HCT116 (cell line): ENCODE measurements at regions not wholly inside any gene's neighbourhood (a gene's known extent, or its start where the extent isn't known, plus 50 kb on each side); places are given as distances from the start of the nearest gene placed in this dataset.

Source experiments
- CTCF ChIP-seq, 3 experiments: fragments of 200-600 bp in 1 of 3; sonication (generic) in 1 of 3; IDR thresholded peaks in 2 of 3; conservative IDR thresholded peaks in 1 of 3; 2 replicates each; pipeline ENCODE4 v1.5.1; 2012 to 2017; ENCODE audit warnings: low read depth in 2 of 3, low read length in 2 of 3, antibody characterized with exemption in 1 of 3, borderline replicate concordance in 1 of 3, control low read depth in 1 of 3, mild to moderate bottlenecking in 1 of 3, mixed read lengths in 1 of 3, mixed run types in 1 of 3, moderate library complexity in 1 of 3; ENCODE audit not compliant: insufficient read depth in 1 of 3
- POLR2A ChIP-seq: IDR thresholded peaks from 2 replicates; pipeline ENCODE4 v1.7.0; 2011; ENCODE audit warnings: borderline replicate concordance; ENCODE audit not compliant: insufficient read depth, insufficient read length; ENCODE audit errors: extremely low read depth
- ZNF274 ChIP-seq: fragments of 200-500 bp; sonication (Bioruptor generic); IDR thresholded peaks from 2 replicates; pipeline ENCODE4 v1.6.1; 2014; ENCODE audit warnings: mild to moderate bottlenecking, low read depth, low read length, inconsistent platforms
- TF ChIP-seq, protein P1 (sequence below): IDR thresholded peaks from 2 replicates; pipeline ENCODE4 v1.6.1; 2012

DNA sequence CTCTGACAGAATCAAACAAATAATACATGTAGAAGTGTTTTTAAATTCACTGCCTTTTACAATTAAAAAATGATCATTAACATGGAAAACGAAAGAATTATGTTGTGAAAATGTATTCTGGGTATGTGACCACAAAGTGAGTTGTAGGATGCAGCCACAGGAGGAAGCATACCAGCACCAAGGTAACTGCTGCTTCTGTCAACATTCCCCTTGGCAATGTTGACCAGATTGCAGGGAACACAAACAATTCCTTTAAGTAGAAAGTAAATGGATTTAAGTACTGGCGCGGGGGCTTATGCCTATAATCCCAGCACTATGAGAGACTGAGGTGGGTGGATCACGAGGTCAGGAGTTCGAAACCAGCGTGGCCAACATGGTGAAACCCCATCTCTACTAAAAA is 1877.9 kb upstream of the PCDH7 start:
- TF ChIP-seq, protein P1, sequence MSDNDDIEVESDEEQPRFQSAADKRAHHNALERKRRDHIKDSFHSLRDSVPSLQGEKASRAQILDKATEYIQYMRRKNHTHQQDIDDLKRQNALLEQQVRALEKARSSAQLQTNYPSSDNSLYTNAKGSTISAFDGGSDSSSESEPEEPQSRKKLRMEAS: no peak
- TF ChIP-seq ZNF274: no peak
- TF ChIP-seq POLR2A: no peak
- no peak for TF ChIP-seq CTCF (IDR thresholded peaks at IDR 0.05 in 2 of 3, conservative IDR thresholded peaks at IDR 0.05 in 1 of 3; ENCODE audit: borderline replicate concordance in 1 of 3, insufficient read depth in 1 of 3, low read depth in 2 of 3, low read length in 2 of 3)
